ENCODE measurements at regions not wholly inside any gene's neighbourhood (a gene's known extent, or its start where the extent isn't known, plus 50 kb on each side); places are given as distances from the start of the nearest gene placed in this dataset.
"Not testable (repeated sequence)": the region's sequence is repeated elsewhere in the genome, so short reads cannot be mapped to it uniquely, and the experiment has no call there.

- DNase-seq (ENCODE audit: low read depth), result no peak
- H3K4me3 ChIP-seq (ENCODE audit: low read depth, low read length), result no peak overlapping the region
- in situ Hi-C loops (cut with HindIII; ENCODE audit: low sequenced_read_pairs), result no loop called here
- TF ChIP-seq CTCF (IDR thresholded peaks at IDR 0.05; ENCODE audit: low read depth, low read length, missing control alignments), result no peak
Measured at GRCh38 chr19:31037286-31037980, 311.8 kb downstream of the TSHZ3 start.

- in situ Hi-C loops (cut with HindIII; ENCODE audit: low sequenced_read_pairs), result not testable (repeated sequence)
Measured at GRCh38 chr19:31031455-31031854, 317.8 kb downstream of the TSHZ3 start.

GRCh38 chr19:31023038-31023437, 326.2 kb downstream of the TSHZ3 start:
- DNase-seq (ENCODE audit: low read depth), result no peak
- no peak overlapping the region for H3K4me3 ChIP-seq (ENCODE audit: low read depth, low read length)
- in situ Hi-C loops (cut with HindIII; ENCODE audit: low sequenced_read_pairs), result loop anchor here (5.0 kb wide), 1 partner anchor 91 kb away; no protein-coding TSS in a partner anchor
- TF ChIP-seq CTCF (IDR thresholded peaks at IDR 0.05; ENCODE audit: low read depth, low read length, missing control alignments), result no peak

More at GRCh38 chr19:31031455-31031854, 317.8 kb downstream of the TSHZ3 start:
- DNase-seq (ENCODE audit: low read depth); H3K4me3 ChIP-seq (ENCODE audit: low read depth, low read length): not testable (repeated sequence)

- no peak for DNase-seq (ENCODE audit: low read depth)
- in situ Hi-C loops (cut with HindIII; ENCODE audit: low sequenced_read_pairs), result no loop called here
- no peak for TF ChIP-seq CTCF (IDR thresholded peaks at IDR 0.05; ENCODE audit: low read depth, low read length, missing control alignments)
- H3K4me3 ChIP-seq (ENCODE audit: low read depth, low read length), result no peak overlapping the region
Measured at GRCh38 chr19:31018936-31019335, 330.3 kb downstream of the TSHZ3 start.

- TF ChIP-seq CTCF (IDR thresholded peaks at IDR 0.05; ENCODE audit: low read depth, low read length, missing control alignments), result no peak
- in situ Hi-C loops (cut with HindIII; ENCODE audit: low sequenced_read_pairs), result no loop called here
- H3K4me3 ChIP-seq (ENCODE audit: low read depth, low read length), result no peak overlapping the region
- DNase-seq (ENCODE audit: low read depth), result no peak
Measured at GRCh38 chr19:31015778-31016177, 333.5 kb downstream of the TSHZ3 start.

- DNase-seq (ENCODE audit: low read depth), result no peak
- no peak for TF ChIP-seq CTCF (IDR thresholded peaks at IDR 0.05; ENCODE audit: low read depth, low read length, missing control alignments)
- in situ Hi-C loops (cut with HindIII; ENCODE audit: low sequenced_read_pairs), result no loop called here
- no peak overlapping the region for H3K4me3 ChIP-seq (ENCODE audit: low read depth, low read length)
Measured at GRCh38 chr19:31014668-31015067, 334.6 kb downstream of the TSHZ3 start.

- no peak for TF ChIP-seq CTCF (IDR thresholded peaks at IDR 0.05; ENCODE audit: low read depth, low read length, missing control alignments)
- H3K4me3 ChIP-seq (ENCODE audit: low read depth, low read length), result no peak overlapping the region
- DNase-seq (ENCODE audit: low read depth), result no peak
- in situ Hi-C loops (cut with HindIII; ENCODE audit: low sequenced_read_pairs), result no loop called here
Measured at GRCh38 chr19:31013384-31014020, 335.7 kb downstream of the TSHZ3 start.

Measured in astrocyte of the cerebellum (primary cell).